A549 (cell line): ENCODE measurements at regions not wholly inside any gene's neighbourhood (a gene's known extent, or its start where the extent isn't known, plus 50 kb on each side); places are given as distances from the start of the nearest gene placed in this dataset.

ENCODE experiments used
- ATAC-seq, 2 experiments: fragments of 200-7000 bp in 1 of 2; fragments of >200 bp in 1 of 2; cut with Nextera tagmentation in 1 of 2; cut with Tn5 transposase in 1 of 2; 3 replicates each; pipeline versions ENCODE4 v1.8.0 to v1.9.1; 2018 to 2020; ENCODE audit warnings: mild to moderate bottlenecking in 1 of 2, moderate library complexity in 1 of 2
- CTCF ChIA-PET: fragments of 300-600 bp; sonication (Branson Sonifier 250); formaldehyde crosslinking; extraction: SDS; loops from one replicate; lab custom pipeline; 2021; ENCODE audit warnings: antibody characterized with exemption, inconsistent platforms; lab: Yijun Ruan, JAX
- POLR2A ChIA-PET: fragments of 350-600 bp; formaldehyde crosslinking; extraction: SDS; loops from one replicate; lab custom pipeline; 2021; ENCODE audit warnings: antibody characterized with exemption, inconsistent platforms; lab: Yijun Ruan, JAX
- DNase-seq, 2 experiments: peaks; one replicate each; pipeline versions ENCODE4 v3.0.0 to v3.0.0-alpha.2; 2011 to 2016; ENCODE audit warnings: low read depth in 1 of 2, low spot score in 1 of 2
- FAIRE-seq: peaks from 2 replicates; lab custom pipeline; 2011; peaks lifted over from hg19 to GRCh38; lab: Jason Lieb, UNC
- H3K27ac ChIP-seq, 2 experiments: fragments of >200 bp; sonication (Bioruptor Twin); formaldehyde crosslinking; 3 replicates each; pipeline ENCODE4 v1.5.1; 2016 to 2017
- H3K4me1 ChIP-seq: fragments of >200 bp; sonication (Bioruptor Twin); formaldehyde crosslinking; 3 replicates; pipeline ENCODE4 v1.6.1; 2016
- H3K4me2 ChIP-seq: fragments of >200 bp; sonication (Bioruptor Twin); formaldehyde crosslinking; 3 replicates; pipeline ENCODE4 v1.6.1; 2016
- H3K4me3 ChIP-seq: fragments of >200 bp; sonication (Bioruptor Twin); formaldehyde crosslinking; 3 replicates; pipeline ENCODE4 v1.5.1; 2016
- H3K9me3 ChIP-seq: fragments of >200 bp; sonication (Bioruptor Twin); formaldehyde crosslinking; 3 replicates; pipeline ENCODE4 v1.6.1; 2016
- BCL3 ChIP-seq: fragments of >200 bp; sonication (Bioruptor Twin); formaldehyde crosslinking; IDR thresholded peaks from 3 replicates; pipeline ENCODE4 v1.6.1; 2016
- BHLHE40 ChIP-seq: IDR thresholded peaks from 2 replicates; pipeline ENCODE4 v1.6.1; 2012; ENCODE audit warnings: low read depth, low read length, inconsistent platforms
- CBX8 ChIP-seq: fragments of 200-600 bp; sonication (generic); IDR thresholded peaks from 2 replicates; pipeline ENCODE4 v1.6.1; 2016
- CHD2 ChIP-seq: fragments of 150-350 bp; IDR thresholded peaks from 2 replicates; pipeline ENCODE4 v1.6.1; 2014; ENCODE audit warnings: low read length; ENCODE audit not compliant: partially characterized antibody
- CHD4 ChIP-seq: fragments of 200-600 bp; sonication (generic); IDR thresholded peaks from 2 replicates; pipeline ENCODE4 v1.6.1; 2016; ENCODE audit warnings: antibody characterized with exemption, mild to moderate bottlenecking, borderline replicate concordance
- EHMT2 ChIP-seq: fragments of 200-600 bp; sonication (generic); IDR thresholded peaks from 2 replicates; pipeline ENCODE4 v1.6.1; 2016; ENCODE audit warnings: antibody characterized with exemption, low read depth, mild to moderate bottlenecking, moderate library complexity
- ELK1 ChIP-seq: fragments of 150-350 bp; IDR thresholded peaks from 2 replicates; pipeline ENCODE4 v1.6.1; 2014; ENCODE audit warnings: low read depth, mild to moderate bottlenecking, low read length
- FOSB ChIP-seq: fragments of 250-450 bp; sonication (Bioruptor Pico); IDR thresholded peaks from 2 replicates; pipeline ENCODE4 v1.5.0; 2020; ENCODE audit warnings: mild to moderate bottlenecking, moderate library complexity
- HOXA7 ChIP-seq: fragments of 250-450 bp; sonication (Bioruptor Pico); IDR thresholded peaks from 2 replicates; pipeline ENCODE4 v1.5.0; 2020; ENCODE audit warnings: mild to moderate bottlenecking, moderate library complexity
- KDM1A ChIP-seq: fragments of 200-600 bp; sonication (generic); IDR thresholded peaks from 2 replicates; pipeline ENCODE4 v1.6.1; 2016; ENCODE audit warnings: low read depth, mild to moderate bottlenecking
- MAFK ChIP-seq: fragments of 450-650 bp; IDR thresholded peaks from 2 replicates; pipeline ENCODE4 v1.6.1; 2014; ENCODE audit not compliant: partially characterized antibody
- MYC ChIP-seq: IDR thresholded peaks from 2 replicates; pipeline ENCODE4 v1.6.1; 2012; ENCODE audit warnings: mild to moderate bottlenecking, inconsistent platforms, low read length, improper control_type of control experiment, borderline replicate concordance
- NPAS2 ChIP-seq: fragments of 250-450 bp; sonication (Bioruptor Pico); IDR thresholded peaks from 2 replicates; pipeline ENCODE4 v1.8.0; 2022; ENCODE audit warnings: mild to moderate bottlenecking, moderate library complexity, borderline replicate concordance
- PHF8 ChIP-seq: fragments of 200-600 bp; sonication (generic); IDR thresholded peaks from 2 replicates; pipeline ENCODE4 v1.6.1; 2016; ENCODE audit warnings: low read depth, mild to moderate bottlenecking, antibody characterized with exemption, moderate library complexity, borderline replicate concordance
- POLR2A ChIP-seq: IDR thresholded peaks from 2 replicates; pipeline ENCODE4 v1.6.1; 2012; ENCODE audit warnings: mild to moderate bottlenecking, low read length
- POLR2AphosphoS2 ChIP-seq: conservative IDR thresholded peaks from 2 replicates; pipeline ENCODE4 v1.6.1; 2012; ENCODE audit warnings: low read length, improper control_type of control experiment, inconsistent platforms
- RAD21 ChIP-seq, 2 experiments: fragments of >200 bp in 1 of 2; sonication (Bioruptor Twin) in 1 of 2; formaldehyde crosslinking in 1 of 2; IDR thresholded peaks in 1 of 2; conservative IDR thresholded peaks in 1 of 2; 2 replicates in 1 of 2; 3 replicates in 1 of 2; pipeline ENCODE4 v1.6.1; 2012 to 2018; ENCODE audit warnings: inconsistent platforms in 1 of 2
- RNF2 ChIP-seq: fragments of 200-600 bp; sonication (generic); IDR thresholded peaks from 2 replicates; pipeline ENCODE4 v1.6.1; 2016; ENCODE audit warnings: low read depth, mild to moderate bottlenecking, antibody characterized with exemption, moderate library complexity, borderline replicate concordance
- SREBF2 ChIP-seq: fragments of 450-650 bp; IDR thresholded peaks from 2 replicates; pipeline ENCODE4 v1.6.1; 2014; ENCODE audit warnings: mild to moderate bottlenecking, moderate library complexity
- TP53 ChIP-seq: fragments of 250-450 bp; sonication (Bioruptor Pico); IDR thresholded peaks from 2 replicates; pipeline ENCODE4 v1.5.0; 2021; ENCODE audit warnings: mild to moderate bottlenecking, moderate library complexity
- ZFP36 ChIP-seq: fragments of 450-650 bp; IDR thresholded peaks from 2 replicates; pipeline ENCODE4 v1.6.1; 2014; ENCODE audit warnings: borderline replicate concordance; ENCODE audit not compliant: partially characterized antibody
- ZSCAN20 ChIP-seq: fragments of 250-450 bp; sonication (Bioruptor Pico); IDR thresholded peaks from 2 replicates; pipeline ENCODE4 v1.8.0; 2022; ENCODE audit warnings: mild to moderate bottlenecking, moderate library complexity
- WGBS: methylation state at CpG from one replicate; pipeline ENCODE4 v1.1.6; 2017; ENCODE audit errors: missing lambda C conversion rate; 5-methylcytosine and 5-hydroxymethylcytosine counted together
- TF ChIP-seq, protein P1 (sequence below): fragments of 250-450 bp; sonication (Bioruptor Pico); IDR thresholded peaks from 2 replicates; pipeline ENCODE4 v1.5.0; 2021; ENCODE audit warnings: mild to moderate bottlenecking, moderate library complexity, borderline replicate concordance
- TF ChIP-seq, protein P2 (sequence below): IDR thresholded peaks from 2 replicates; pipeline ENCODE4 v1.6.1; 2012; ENCODE audit warnings: low read depth, borderline replicate concordance
- TF ChIP-seq, protein P3 (sequence below): fragments of 250-450 bp; sonication (Bioruptor Pico); IDR thresholded peaks from 2 replicates; pipeline ENCODE4 v1.5.0; 2020; ENCODE audit warnings: low read depth, mild to moderate bottlenecking, moderate library complexity
- TF ChIP-seq, protein P4 (sequence below): fragments of >200 bp; sonication (Bioruptor Twin); formaldehyde crosslinking; IDR thresholded peaks from 3 replicates; pipeline ENCODE4 v1.5.1; 2016

DNA sequence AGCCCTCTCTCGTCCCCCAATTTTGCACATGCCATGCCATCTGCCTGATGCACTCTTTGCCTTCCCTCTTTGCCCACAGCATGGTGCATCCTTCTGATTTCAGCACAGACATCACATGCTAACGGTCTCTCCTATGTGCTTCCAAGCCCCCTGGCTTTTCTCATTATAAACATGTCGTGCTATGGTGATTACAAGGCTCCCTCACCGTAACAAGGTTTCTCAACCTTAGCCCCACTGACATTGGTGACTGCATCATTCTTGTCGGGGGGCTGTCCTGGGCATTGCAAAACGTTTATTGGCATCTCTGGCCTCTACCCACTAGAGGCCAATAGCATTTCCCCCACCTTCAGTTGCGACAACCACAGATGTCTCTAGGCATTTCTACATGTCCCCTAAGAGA lies 187.2 kb downstream of the TFAP2C start:
- no peak overlapping the region for H3K4me2 ChIP-seq
- no peak for DNase-seq
- H3K9me3 ChIP-seq: 0 out of 3 replicates have a peak, but pooled peaks cover 4% of the 10 kb centered on the region
- ChIA-PET POLR2A (no interaction called here), CTCF (interaction anchor here (0.9 kb wide), 1 partner anchor 16 kb away, joined by 3 read pairs; no protein-coding TSS in a partner anchor)
- no peak for FAIRE-seq
- no peaks in the 10 kb centered on the region for H3K4me1 ChIP-seq
- ATAC-seq: no peak
- H3K4me3 ChIP-seq: no peak overlapping the region
- TF ChIP-seq PHF8 (no peak), POLR2AphosphoS2 (no peak), KDM1A (no peak), CHD4 (no peak), RNF2 (no peak)
- TF ChIP-seq, protein P1, sequence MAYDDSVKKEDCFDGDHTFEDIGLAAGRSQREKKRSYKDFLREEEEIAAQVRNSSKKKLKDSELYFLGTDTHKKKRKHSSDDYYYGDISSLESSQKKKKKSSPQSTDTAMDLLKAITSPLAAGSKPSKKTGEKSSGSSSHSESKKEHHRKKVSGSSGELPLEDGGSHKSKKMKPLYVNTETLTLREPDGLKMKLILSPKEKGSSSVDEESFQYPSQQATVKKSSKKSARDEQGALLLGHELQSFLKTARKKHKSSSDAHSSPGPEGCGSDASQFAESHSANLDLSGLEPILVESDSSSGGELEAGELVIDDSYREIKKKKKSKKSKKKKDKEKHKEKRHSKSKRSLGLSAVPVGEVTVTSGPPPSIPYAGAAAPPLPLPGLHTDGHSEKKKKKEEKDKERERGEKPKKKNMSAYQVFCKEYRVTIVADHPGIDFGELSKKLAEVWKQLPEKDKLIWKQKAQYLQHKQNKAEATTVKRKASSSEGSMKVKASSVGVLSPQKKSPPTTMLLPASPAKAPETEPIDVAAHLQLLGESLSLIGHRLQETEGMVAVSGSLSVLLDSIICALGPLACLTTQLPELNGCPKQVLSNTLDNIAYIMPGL (CRISPR knock-in tag): no peak
- TF ChIP-seq, protein P2, sequence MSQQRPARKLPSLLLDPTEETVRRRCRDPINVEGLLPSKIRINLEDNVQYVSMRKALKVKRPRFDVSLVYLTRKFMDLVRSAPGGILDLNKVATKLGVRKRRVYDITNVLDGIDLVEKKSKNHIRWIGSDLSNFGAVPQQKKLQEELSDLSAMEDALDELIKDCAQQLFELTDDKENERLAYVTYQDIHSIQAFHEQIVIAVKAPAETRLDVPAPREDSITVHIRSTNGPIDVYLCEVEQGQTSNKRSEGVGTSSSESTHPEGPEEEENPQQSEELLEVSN: no peak
- no peak overlapping the region for H3K27ac ChIP-seq
- 76% methylated on average over 7 of the region's 7 CpGs for WGBS

DNA sequence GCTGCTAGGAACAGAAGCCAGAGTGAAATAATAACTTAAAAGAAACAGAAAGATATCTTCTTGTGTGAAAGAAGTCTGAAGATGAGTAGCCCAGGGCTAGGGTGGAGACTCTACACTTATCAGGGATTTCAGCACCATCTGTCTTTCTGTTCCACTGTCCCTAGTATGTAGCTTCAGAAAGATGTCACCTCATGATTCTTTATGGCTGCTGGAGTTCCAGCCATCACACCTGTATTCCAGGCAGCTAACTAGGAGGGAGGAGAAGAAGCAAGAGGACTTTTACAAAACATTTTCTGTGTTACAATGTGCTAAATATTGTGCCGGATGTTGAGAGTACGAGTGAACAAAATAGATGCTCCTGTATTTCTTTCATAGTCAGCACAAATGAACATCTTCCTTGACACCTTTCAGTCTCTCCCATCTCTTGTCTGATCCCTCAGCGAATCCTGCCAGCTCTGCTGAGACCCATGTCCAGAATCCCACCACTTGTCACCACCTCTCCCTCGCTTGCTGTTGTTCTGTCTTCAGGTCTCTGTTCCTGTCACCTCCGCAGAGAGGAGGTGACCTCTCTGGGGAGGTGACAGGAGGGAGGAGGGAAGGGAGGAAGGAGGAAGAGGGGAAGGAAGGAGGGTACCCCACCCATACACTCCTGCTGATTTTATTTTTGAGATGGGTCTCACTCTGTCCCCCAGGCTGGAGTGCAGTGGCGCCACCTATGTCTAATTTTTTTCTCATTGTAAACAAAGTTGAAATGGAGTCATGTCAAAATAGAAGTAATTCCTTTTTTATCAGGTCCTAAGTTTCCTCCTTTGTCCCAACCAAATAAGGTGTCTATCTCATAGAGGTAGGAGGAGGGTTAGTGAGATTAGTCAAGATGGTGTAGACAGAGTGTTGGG lies 188.9 kb downstream of the TFAP2C start:
- Histone ChIP-seq H3K4me3 (no peak overlapping the region), H3K9me3 (0 out of 3 replicates have a peak, but pooled peaks cover 4% of the 10 kb centered on the region), H3K4me2 (no peak overlapping the region), H3K4me1 (no peaks in the 10 kb centered on the region), H3K27ac (no peak overlapping the region)
- ChIA-PET POLR2A (no interaction called here), CTCF (interaction anchor here (0.6 to 0.8 kb wide), 2 partner anchors 10 to 23 kb away, joined by 3 read pairs; no protein-coding TSS in a partner anchor)
- no peak for DNase-seq
- 73% methylated on average over 6 of the region's 6 CpGs for WGBS
- no peak for ATAC-seq
- FAIRE-seq: no peak
- no peak for TF ChIP-seq RNF2
- no peak for TF ChIP-seq HOXA7 (CRISPR knock-in tag)
- TF ChIP-seq ELK1: no peak
- no peak for TF ChIP-seq SREBF2
- TF ChIP-seq POLR2AphosphoS2: no peak
- TF ChIP-seq EHMT2: no peak
- no peak for TF ChIP-seq CHD2
- no peak for TF ChIP-seq TP53
- TF ChIP-seq, protein P3, sequence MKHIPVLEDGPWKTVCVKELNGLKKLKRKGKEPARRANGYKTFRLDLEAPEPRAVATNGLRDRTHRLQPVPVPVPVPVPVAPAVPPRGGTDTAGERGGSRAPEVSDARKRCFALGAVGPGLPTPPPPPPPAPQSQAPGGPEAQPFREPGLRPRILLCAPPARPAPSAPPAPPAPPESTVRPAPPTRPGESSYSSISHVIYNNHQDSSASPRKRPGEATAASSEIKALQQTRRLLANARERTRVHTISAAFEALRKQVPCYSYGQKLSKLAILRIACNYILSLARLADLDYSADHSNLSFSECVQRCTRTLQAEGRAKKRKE (CRISPR knock-in tag): no peak
- TF ChIP-seq, protein P4, sequence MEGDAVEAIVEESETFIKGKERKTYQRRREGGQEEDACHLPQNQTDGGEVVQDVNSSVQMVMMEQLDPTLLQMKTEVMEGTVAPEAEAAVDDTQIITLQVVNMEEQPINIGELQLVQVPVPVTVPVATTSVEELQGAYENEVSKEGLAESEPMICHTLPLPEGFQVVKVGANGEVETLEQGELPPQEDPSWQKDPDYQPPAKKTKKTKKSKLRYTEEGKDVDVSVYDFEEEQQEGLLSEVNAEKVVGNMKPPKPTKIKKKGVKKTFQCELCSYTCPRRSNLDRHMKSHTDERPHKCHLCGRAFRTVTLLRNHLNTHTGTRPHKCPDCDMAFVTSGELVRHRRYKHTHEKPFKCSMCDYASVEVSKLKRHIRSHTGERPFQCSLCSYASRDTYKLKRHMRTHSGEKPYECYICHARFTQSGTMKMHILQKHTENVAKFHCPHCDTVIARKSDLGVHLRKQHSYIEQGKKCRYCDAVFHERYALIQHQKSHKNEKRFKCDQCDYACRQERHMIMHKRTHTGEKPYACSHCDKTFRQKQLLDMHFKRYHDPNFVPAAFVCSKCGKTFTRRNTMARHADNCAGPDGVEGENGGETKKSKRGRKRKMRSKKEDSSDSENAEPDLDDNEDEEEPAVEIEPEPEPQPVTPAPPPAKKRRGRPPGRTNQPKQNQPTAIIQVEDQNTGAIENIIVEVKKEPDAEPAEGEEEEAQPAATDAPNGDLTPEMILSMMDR: 0 out of 3 replicates have a peak, but pooled peaks have one; percentile 17
- TF ChIP-seq RAD21 (conservative IDR thresholded peaks at IDR 0.05 in 1 of 2, IDR thresholded peaks at IDR 0.05 in 1 of 2): peak in 1 of 2 experiments; percentile 29; a peak in 2 of 5 replicates
- no peak for TF ChIP-seq POLR2A
- TF ChIP-seq ZSCAN20: no peak
- TF ChIP-seq MAFK: peak; percentile 84
- no peak for TF ChIP-seq CBX8
- no peak for TF ChIP-seq BCL3
- no peak for TF ChIP-seq NPAS2 (CRISPR knock-in tag)
- TF ChIP-seq, protein P2: no peak
- no peak for TF ChIP-seq BHLHE40
- no peak for TF ChIP-seq ZFP36
- TF ChIP-seq MYC: no peak
- no peak for TF ChIP-seq FOSB (CRISPR knock-in tag)
